PC-9 (cell line): ENCODE measurements at regions not wholly inside any gene's neighbourhood (a gene's known extent, or its start where the extent isn't known, plus 50 kb on each side); places are given as distances from the start of the nearest gene placed in this dataset.

ENCODE experiments used
- CTCF ChIP-seq: fragments of 200-600 bp; sonication (generic); conservative IDR thresholded peaks from 2 replicates; pipeline ENCODE4 v1.6.1; 2017; ENCODE audit warnings: mixed run types, antibody characterized with exemption, mild to moderate bottlenecking, moderate library complexity
- EZH2 ChIP-seq: fragments of 200-600 bp; sonication (generic); IDR thresholded peaks from 2 replicates; pipeline ENCODE4 v1.8.0; 2017; ENCODE audit warnings: antibody characterized with exemption, low read depth

DNA sequence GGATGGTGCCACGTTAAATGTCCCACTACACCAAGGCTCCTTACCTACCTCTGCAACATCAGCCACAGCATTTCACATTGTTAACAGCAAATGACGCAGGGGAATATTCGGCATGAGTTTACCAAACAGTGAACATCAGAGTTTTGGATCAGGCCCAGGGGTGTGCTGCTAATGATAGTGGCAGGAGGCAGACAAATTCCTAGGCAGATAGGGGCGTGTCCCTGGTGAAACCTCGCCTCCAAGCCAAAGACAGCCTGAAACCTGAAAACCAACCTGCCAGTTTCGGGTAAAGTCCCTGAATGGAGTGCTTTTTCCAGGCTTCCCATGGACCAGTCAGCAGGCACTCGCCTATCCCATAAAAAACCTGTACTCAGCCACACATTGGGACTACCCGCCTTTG is 133.6 kb downstream of the SH3BGRL2 start:
- TF ChIP-seq CTCF, result no peak
- TF ChIP-seq EZH2, result no peak
